GM19463 (cell line): ENCODE measurements at regions not wholly inside any gene's neighbourhood (a gene's known extent, or its start where the extent isn't known, plus 50 kb on each side); places are given as distances from the start of the nearest gene placed in this dataset.

Experiments used
- ATAC-seq: cut with Tn5 transposase; IDR thresholded peaks from one replicate; pipeline ENCODE4 v1.9.1; 2021; ENCODE audit warnings: mild to moderate bottlenecking, moderate library complexity; ENCODE audit not compliant: unreplicated experiment

GRCh38 chr3:6771171-6771570 lies 89.7 kb upstream of the GRM7 start:
- no peak for ATAC-seq

GRCh38 chr3:6779140-6779539 lies 81.8 kb upstream of the GRM7 start:
- no peak for ATAC-seq

GRCh38 chr3:6781092-6781491 lies 79.8 kb upstream of the GRM7 start:
- no peak for ATAC-seq

GRCh38 chr3:6785726-6786125 lies 75.2 kb upstream of the GRM7 start:
- ATAC-seq: no peak

- no peak for ATAC-seq
Observed at GRCh38 chr3:6791161-6791560, 69.8 kb upstream of the GRM7 start.

GRCh38 chr3:6799264-6799915 lies 61.5 kb upstream of the GRM7 start:
- ATAC-seq: peak; percentile 90

- no peak for ATAC-seq
Observed at GRCh38 chr3:6803619-6804018, 57.3 kb upstream of the GRM7 start.

GRCh38 chr3:6805236-6805635 lies 55.7 kb upstream of the GRM7 start:
- no peak for ATAC-seq

GRCh38 chr3:6806991-6807390 lies 53.9 kb upstream of the GRM7 start:
- no peak for ATAC-seq

- no peak for ATAC-seq
Observed at GRCh38 chr3:6807967-6808588, 52.8 kb upstream of the GRM7 start.

GRCh38 chr3:6809349-6809748 lies 51.6 kb upstream of the GRM7 start:
- ATAC-seq: no peak
